VCaP (cell line): ENCODE measurements at regions not wholly inside any gene's neighbourhood (a gene's known extent, or its start where the extent isn't known, plus 50 kb on each side); places are given as distances from the start of the nearest gene placed in this dataset.
"Not testable (repeated sequence)": the region's sequence is repeated elsewhere in the genome, so short reads cannot be mapped to it uniquely, and the experiment has no call there.

Experiments used
- H3K27ac ChIP-seq: fragments of 450-650 bp; 2 replicates; pipeline ENCODE4 v1.5.1; 2017
- TF ChIP-seq, protein P1 (sequence below): fragments of 450-650 bp; conservative IDR thresholded peaks from 2 replicates; pipeline ENCODE4 v1.5.1; 2017; ENCODE audit warnings: mild to moderate bottlenecking, moderate library complexity

DNA sequence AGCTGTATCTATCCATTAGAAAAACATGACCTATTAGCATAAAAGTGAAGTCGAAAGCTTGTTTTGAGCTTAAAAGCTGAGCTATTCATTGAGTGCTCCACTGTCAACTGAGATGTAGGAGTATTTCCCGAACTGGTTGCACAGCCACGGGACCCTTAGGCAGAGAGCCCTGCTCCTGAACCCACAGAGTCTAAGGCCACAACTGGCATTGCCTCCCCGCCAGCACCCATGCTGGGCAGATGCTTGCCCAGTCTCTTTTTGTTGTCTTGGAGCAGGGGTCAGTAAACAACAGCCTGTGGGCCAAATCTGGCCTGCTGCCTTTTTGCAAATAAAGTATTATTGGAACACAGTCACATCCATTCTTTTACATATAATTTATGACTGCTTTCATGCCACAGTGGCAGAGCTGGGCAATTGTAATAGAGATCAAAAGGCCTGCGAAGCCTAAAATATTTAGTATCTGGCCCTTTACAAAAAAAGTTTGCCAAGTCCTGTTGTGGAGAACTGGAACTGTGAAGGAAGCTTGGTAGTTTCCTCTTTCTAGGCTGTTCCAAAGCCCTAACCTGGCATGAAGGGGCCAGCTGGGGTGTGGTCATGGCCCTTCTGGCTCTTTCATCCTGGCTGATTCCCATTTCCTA, 58.4 kb upstream of the WAPL start:
- no peak overlapping the region for H3K27ac ChIP-seq
- TF ChIP-seq, protein P1, sequence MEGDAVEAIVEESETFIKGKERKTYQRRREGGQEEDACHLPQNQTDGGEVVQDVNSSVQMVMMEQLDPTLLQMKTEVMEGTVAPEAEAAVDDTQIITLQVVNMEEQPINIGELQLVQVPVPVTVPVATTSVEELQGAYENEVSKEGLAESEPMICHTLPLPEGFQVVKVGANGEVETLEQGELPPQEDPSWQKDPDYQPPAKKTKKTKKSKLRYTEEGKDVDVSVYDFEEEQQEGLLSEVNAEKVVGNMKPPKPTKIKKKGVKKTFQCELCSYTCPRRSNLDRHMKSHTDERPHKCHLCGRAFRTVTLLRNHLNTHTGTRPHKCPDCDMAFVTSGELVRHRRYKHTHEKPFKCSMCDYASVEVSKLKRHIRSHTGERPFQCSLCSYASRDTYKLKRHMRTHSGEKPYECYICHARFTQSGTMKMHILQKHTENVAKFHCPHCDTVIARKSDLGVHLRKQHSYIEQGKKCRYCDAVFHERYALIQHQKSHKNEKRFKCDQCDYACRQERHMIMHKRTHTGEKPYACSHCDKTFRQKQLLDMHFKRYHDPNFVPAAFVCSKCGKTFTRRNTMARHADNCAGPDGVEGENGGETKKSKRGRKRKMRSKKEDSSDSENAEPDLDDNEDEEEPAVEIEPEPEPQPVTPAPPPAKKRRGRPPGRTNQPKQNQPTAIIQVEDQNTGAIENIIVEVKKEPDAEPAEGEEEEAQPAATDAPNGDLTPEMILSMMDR, result no peak

DNA sequence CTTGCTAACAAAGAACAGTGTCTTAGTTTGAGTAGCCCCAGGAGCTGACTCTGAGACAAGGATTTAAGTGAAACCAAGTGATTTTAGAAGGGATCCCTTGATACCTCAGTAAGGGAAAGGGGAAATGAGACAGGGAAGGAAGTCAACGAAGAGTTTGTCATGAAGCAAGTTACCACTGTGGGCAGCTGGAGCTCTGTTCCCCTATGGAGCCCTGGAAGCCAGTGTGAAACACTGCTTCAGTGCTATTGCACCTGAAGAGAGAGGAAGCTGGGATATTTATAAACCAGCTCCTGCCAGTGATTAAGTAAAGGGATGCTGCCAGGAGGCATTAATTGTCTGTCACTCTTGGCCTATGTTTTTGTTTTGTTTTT, 58.9 kb upstream of the WAPL start:
- TF ChIP-seq, protein P1, result no peak
- no peak overlapping the region for H3K27ac ChIP-seq

DNA sequence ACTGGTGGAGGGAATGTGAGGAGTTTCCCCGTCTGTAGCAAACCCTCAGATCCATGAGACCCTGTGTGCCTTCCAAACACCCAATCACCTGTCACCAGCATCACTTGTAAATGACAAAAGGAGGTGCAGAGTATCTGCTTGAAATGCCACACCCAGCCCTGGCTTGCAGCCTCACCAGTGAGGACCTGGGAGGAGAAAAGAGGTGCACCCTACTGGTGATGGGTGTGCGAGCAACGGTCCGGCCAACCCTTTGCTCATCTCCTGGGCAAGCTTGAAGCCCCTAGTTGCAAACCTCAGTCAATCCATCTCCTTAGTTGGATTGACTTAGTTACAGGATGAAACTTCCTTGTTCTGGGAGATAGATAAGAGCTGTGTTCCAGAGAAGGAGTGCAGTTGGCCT, 62.4 kb upstream of the WAPL start:
- TF ChIP-seq, protein P1, result no peak
- H3K27ac ChIP-seq, result no peak overlapping the region

DNA sequence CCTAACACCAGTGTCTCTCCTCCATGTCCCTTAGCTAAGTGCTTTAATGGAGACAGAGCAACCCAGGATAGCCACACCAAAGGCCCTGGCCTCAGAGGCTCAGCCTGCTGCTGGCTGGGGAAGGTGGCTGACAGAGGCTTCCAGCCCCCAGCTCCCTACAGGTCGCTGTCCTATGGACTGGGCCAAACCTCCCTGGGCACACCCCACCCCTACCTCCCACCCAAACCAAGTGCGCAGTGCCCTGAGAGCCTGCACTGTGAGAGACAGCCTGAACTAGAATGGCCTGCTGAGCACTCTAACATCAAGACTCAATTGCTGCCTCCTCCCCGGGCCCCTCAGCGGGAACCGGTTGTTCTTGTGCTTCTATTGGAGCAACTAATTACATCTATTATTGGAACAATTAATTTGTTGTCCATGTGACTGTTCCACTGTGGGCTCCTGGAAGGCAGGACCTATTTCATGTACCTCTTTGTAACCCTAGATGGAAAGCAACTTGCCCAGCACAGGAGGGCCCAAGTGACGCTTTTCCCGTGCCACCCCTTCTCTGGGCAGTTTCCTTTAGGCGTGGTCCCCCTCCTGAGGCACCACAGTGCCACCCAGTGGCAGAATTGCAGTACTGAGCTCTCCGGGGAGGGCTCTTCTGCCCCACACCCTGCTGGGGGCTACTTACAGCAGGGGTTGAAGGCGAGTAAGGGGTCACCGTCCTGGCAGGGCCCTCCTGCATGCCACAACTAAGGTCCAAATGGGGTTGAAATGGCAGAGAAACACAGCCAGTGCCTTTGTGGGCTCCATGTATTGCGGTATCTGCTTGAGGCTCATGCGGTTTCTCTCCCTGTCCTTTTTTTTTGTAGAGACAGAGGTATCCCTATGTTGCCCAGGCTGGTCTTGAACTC, 63.7 kb upstream of the WAPL start:
- TF ChIP-seq, protein P1, result peak; percentile 95
- H3K27ac ChIP-seq, result peak overlapping the region; percentile 37; the same call in 1 of the 2 replicates

DNA sequence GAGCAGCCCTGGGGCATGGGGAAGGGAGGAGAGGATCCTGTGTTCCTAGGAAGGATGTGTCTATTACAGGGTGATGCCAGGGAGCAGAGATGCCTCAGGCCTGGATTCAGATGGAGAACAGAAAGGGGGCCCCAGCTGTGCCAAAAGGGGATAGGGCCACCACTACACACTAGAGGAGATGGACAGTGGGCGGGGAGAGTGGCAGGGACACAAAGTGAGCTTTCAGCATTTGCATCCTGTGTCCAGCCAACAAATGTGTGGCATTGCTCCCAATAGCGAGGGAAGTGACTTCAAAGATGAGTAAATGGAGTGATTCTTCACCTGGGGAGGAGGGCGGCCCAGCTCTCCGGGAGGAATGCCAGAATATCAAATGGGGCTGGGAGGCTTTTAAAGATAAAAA, 64.9 kb upstream of the WAPL start:
- H3K27ac ChIP-seq, result no peak overlapping the region
- TF ChIP-seq, protein P1, result no peak

DNA sequence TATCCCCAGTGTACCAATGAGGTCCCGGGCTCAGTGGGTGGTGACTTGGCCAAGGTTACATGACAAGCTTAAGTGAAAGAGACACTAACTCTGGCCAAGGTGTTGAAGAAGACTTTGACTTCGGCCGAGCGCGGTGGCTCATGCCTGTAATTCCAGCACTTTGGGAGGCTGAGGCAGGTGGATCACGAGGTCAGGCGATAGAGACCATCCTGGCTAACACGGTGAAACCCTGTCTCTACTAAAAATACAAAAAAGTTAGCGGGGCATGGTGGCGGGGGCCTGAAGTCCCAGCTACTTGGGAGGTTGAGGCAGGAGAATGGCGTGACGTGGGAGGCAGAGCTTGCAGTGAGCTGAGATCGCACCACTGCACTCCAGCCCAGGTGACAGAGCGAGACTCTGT, 65.6 kb upstream of the OPN4 start:
- not testable (repeated sequence) for H3K27ac ChIP-seq

DNA sequence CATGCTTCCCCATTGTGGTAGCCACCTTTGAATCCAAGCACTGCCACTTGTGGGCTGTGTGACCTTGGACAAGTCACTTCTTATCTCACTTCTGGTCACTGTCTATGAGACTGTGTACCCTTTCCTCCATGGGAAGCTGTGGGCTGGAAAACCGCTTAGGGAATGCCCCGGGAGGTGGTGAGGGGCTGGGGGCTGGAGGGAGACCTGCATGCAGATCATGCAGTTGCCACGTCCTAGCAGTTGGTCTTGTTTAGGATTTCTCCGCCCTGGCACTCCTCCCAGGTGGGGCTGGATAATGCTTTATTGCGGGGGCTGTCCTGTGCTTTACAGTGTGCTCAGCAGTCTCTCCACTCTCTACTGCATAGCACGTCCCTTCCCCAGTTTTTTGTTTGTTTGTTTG, 62.9 kb upstream of the OPN4 start:
- H3K27ac ChIP-seq, result no peak overlapping the region
- TF ChIP-seq, protein P1, result no peak

DNA sequence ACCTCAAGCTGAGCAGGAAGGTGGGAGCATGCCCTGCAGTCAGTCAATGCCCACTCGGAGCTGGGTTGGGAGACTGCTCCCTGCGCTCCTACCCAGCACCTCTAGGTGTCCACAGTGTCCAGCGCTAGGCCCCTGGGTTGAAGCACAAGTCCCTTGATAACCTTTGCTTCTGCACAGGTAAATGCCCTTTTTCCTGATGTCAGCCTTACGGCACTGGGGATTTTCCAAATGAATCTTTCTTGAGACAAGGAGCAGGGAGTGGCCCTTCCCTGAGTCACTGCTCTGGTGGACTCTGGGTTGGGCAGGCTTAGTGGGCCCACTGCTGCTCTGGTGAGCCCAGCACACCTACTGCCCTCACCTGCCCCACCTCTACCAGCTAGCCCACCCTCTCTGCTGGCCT, 61.9 kb upstream of the OPN4 start:
- H3K27ac ChIP-seq, result no peak overlapping the region
- TF ChIP-seq, protein P1, result peak; percentile 59
